Liver (tissue), 8 donors: ENCODE measurements at regions not wholly inside any gene's neighbourhood (a gene's known extent, or its start where the extent isn't known, plus 50 kb on each side); places are given as distances from the start of the nearest gene placed in this dataset.

Experiments
- DNase-seq: peaks from one replicate; pipeline ENCODE4 v3.0.0-alpha.2; 2017; ENCODE audit warnings: low spot score
- H3K27ac ChIP-seq, 2 donors: one replicate each; pipeline ENCODE4 v1.7.0; 2013; ENCODE audit warnings: inconsistent platforms in 2 of 2, low read length in 2 of 2, control low read depth in 1 of 2, low read depth in 1 of 2, mild to moderate bottlenecking in 1 of 2
- H3K27me3 ChIP-seq, 4 donors: one replicate each; pipeline versions ENCODE4 v1.6.1 to v1.7.0; 2013; ENCODE audit warnings: low read length in 3 of 4, inconsistent platforms in 1 of 4, mild to moderate bottlenecking in 1 of 4, moderate library complexity in 1 of 4; ENCODE audit not compliant: control insufficient read depth in 4 of 4, insufficient read depth in 4 of 4
- H3K36me3 ChIP-seq, 4 donors: one replicate each; pipeline versions ENCODE4 v1.6.1 to v1.7.0; 2013; ENCODE audit warnings: low read length in 3 of 4, mild to moderate bottlenecking in 3 of 4, low read depth in 1 of 4, moderate library complexity in 1 of 4; ENCODE audit not compliant: control insufficient read depth in 4 of 4, insufficient read depth in 3 of 4
- H3K4me1 ChIP-seq, 4 donors: one replicate each; pipeline versions ENCODE4 v1.6.1 to v1.7.0; 2013; ENCODE audit warnings: low read length in 3 of 4, mild to moderate bottlenecking in 3 of 4, moderate library complexity in 1 of 4; ENCODE audit not compliant: control insufficient read depth in 4 of 4, insufficient read depth in 4 of 4
- H3K4me3 ChIP-seq, 3 donors: one replicate each; pipeline versions ENCODE4 v1.6.1 to v1.7.0; 2013; ENCODE audit warnings: low read length in 3 of 3, control low read depth in 1 of 3, low read depth in 1 of 3, mild to moderate bottlenecking in 1 of 3
- H3K9ac ChIP-seq, 2 donors: one replicate each; pipeline ENCODE4 v1.7.0; 2013; ENCODE audit warnings: low read length in 2 of 2, mild to moderate bottlenecking in 2 of 2, moderate library complexity in 2 of 2, control low read depth in 1 of 2, low read depth in 1 of 2
- H3K9me3 ChIP-seq, 4 donors: one replicate each; pipeline versions ENCODE4 v1.6.1 to v1.7.0; 2013; ENCODE audit warnings: low read length in 3 of 4; ENCODE audit not compliant: control insufficient read depth in 4 of 4
- ATF3 ChIP-seq: IDR thresholded peaks from 2 replicates; pipeline ENCODE4 v1.6.1; 2016; ENCODE audit warnings: antibody characterized with exemption
- CTCF ChIP-seq: fragments of 150-350 bp; IDR thresholded peaks from 2 replicates; pipeline ENCODE4 v1.5.1; 2017; ENCODE audit warnings: improper control_type of control experiment, low read depth, low read length; ENCODE audit not compliant: missing input control
- EGR1 ChIP-seq, 2 donors: IDR thresholded peaks; 2 replicates each; pipeline ENCODE4 v1.6.1; 2016 to 2018; ENCODE audit warnings: antibody characterized with exemption in 2 of 2, low read depth in 2 of 2
- FOXA1 ChIP-seq: IDR thresholded peaks from 2 replicates; pipeline ENCODE4 v1.6.1; 2016; ENCODE audit warnings: antibody characterized with exemption
- FOXA2 ChIP-seq: IDR thresholded peaks from 2 replicates; pipeline ENCODE4 v1.6.1; 2016; ENCODE audit warnings: antibody characterized with exemption
- GABPA ChIP-seq, 2 donors: IDR thresholded peaks in 1 of 2; conservative IDR thresholded peaks in 1 of 2; 2 replicates each; pipeline ENCODE4 v1.6.1; 2016; ENCODE audit warnings: antibody characterized with exemption in 2 of 2, mild to moderate bottlenecking in 1 of 2, moderate library complexity in 1 of 2
- HNF4A ChIP-seq, 2 donors: conservative IDR thresholded peaks; 2 replicates each; pipeline ENCODE4 v1.6.1; 2016; ENCODE audit warnings: antibody characterized with exemption in 2 of 2, mild to moderate bottlenecking in 2 of 2
- HNF4G ChIP-seq: IDR thresholded peaks from 2 replicates; pipeline ENCODE4 v1.6.1; 2016; ENCODE audit warnings: antibody characterized with exemption
- JUND ChIP-seq, 2 donors: IDR thresholded peaks; 2 replicates each; pipeline ENCODE4 v1.6.1; 2016; ENCODE audit warnings: antibody characterized with exemption in 2 of 2
- MAX ChIP-seq: IDR thresholded peaks from 2 replicates; pipeline ENCODE4 v1.6.1; 2016; ENCODE audit warnings: antibody characterized with exemption
- NR2F2 ChIP-seq: IDR thresholded peaks from 2 replicates; pipeline ENCODE4 v1.6.1; 2016; ENCODE audit warnings: antibody characterized with exemption
- RAD21 ChIP-seq, 2 donors: IDR thresholded peaks; 2 replicates each; pipeline ENCODE4 v1.6.1; 2016; ENCODE audit warnings: antibody characterized with exemption in 2 of 2, mild to moderate bottlenecking in 2 of 2
- REST ChIP-seq: IDR thresholded peaks from 2 replicates; pipeline ENCODE4 v1.6.1; 2016; ENCODE audit warnings: antibody characterized with exemption, mild to moderate bottlenecking
- RXRA ChIP-seq, 2 donors: IDR thresholded peaks; 2 replicates each; pipeline ENCODE4 v1.6.1; 2017 to 2018; ENCODE audit warnings: antibody characterized with exemption in 2 of 2, mild to moderate bottlenecking in 1 of 2
- SP1 ChIP-seq: IDR thresholded peaks from 2 replicates; pipeline ENCODE4 v1.6.1; 2018; ENCODE audit warnings: antibody characterized with exemption, mild to moderate bottlenecking
- TAF1 ChIP-seq: conservative IDR thresholded peaks from 2 replicates; pipeline ENCODE4 v1.6.1; 2016; ENCODE audit warnings: antibody characterized with exemption, mild to moderate bottlenecking
- YY1 ChIP-seq: IDR thresholded peaks from 2 replicates; pipeline ENCODE4 v1.6.1; 2016; ENCODE audit warnings: antibody characterized with exemption, mild to moderate bottlenecking
- ZBTB33 ChIP-seq: IDR thresholded peaks from 2 replicates; pipeline ENCODE4 v1.6.1; 2016; ENCODE audit warnings: antibody characterized with exemption
- WGBS: extraction: QIAGEN DNeasy Blood & Tissue Kit; methylation state at CpG from one replicate; pipeline ENCODE4 v1.1.7; 2013; 5-methylcytosine and 5-hydroxymethylcytosine counted together
- donor health status: healthy.
- donor health status: healthy.
- donor health status: healthy.
- donor health status: healthy.
- donor health status: healthy.

- no peak for TF ChIP-seq CTCF
- TF ChIP-seq RXRA (IDR thresholded peaks at IDR 0.05), result no peak
- TF ChIP-seq GABPA (IDR thresholded peaks at IDR 0.05 in 1 of 2, conservative IDR thresholded peaks at IDR 0.05 in 1 of 2), result no peak
- TF ChIP-seq HNF4A (conservative IDR thresholded peaks at IDR 0.05), result no peak
- TF ChIP-seq TAF1, result no peak
- no peak for TF ChIP-seq ZBTB33
- TF ChIP-seq ATF3, result no peak
- no peak for TF ChIP-seq JUND (IDR thresholded peaks at IDR 0.05)
- TF ChIP-seq YY1, result no peak
- no peak for TF ChIP-seq FOXA2
- no peak for TF ChIP-seq REST
- Histone ChIP-seq H3K27ac (no peak overlapping the region), H3K27me3 (no peaks in the 10 kb centered on the region), H3K36me3 (no peaks in the 10 kb centered on the region), H3K4me3 (no peak overlapping the region), H3K9me3 (peaks cover 0 to 2% (median 0%) of the 10 kb centered on the region in 4 donors), H3K9ac (no peak overlapping the region), H3K4me1 (no peaks in the 10 kb centered on the region)
- DNase-seq, result no peak
- 82% methylated on average over 3 of the region's 3 CpGs for WGBS
Observed at GRCh38 chr2:195162194-195162593, 494.8 kb upstream of the SLC39A10 start.

GRCh38 chr2:195160963-195161362, 496.1 kb upstream of the SLC39A10 start:
- Histone ChIP-seq H3K27ac (no peak overlapping the region), H3K9ac (no peak overlapping the region), H3K9me3 (no peaks in the 10 kb centered on the region), H3K27me3 (no peaks in the 10 kb centered on the region), H3K4me3 (no peak overlapping the region), H3K36me3 (no peaks in the 10 kb centered on the region), H3K4me1 (no peaks in the 10 kb centered on the region)
- TF ChIP-seq TAF1, result no peak
- TF ChIP-seq HNF4A (conservative IDR thresholded peaks at IDR 0.05), result no peak
- TF ChIP-seq EGR1 (IDR thresholded peaks at IDR 0.05; ENCODE audit: low read depth in 2 of 2), result no peak
- TF ChIP-seq NR2F2, result no peak
- no peak for TF ChIP-seq RXRA (IDR thresholded peaks at IDR 0.05)
- TF ChIP-seq ZBTB33, result no peak
- no peak for TF ChIP-seq RAD21 (IDR thresholded peaks at IDR 0.05)
- no peak for TF ChIP-seq MAX
- no peak for TF ChIP-seq CTCF
- no peak for TF ChIP-seq FOXA2
- no peak for TF ChIP-seq ATF3
- no peak for TF ChIP-seq JUND (IDR thresholded peaks at IDR 0.05)
- no peak for TF ChIP-seq YY1
- TF ChIP-seq FOXA1, result no peak
- TF ChIP-seq HNF4G, result no peak
- no peak for TF ChIP-seq SP1
- TF ChIP-seq GABPA (IDR thresholded peaks at IDR 0.05 in 1 of 2, conservative IDR thresholded peaks at IDR 0.05 in 1 of 2), result no peak
- 81% methylated on average over 2 of the region's 2 CpGs for WGBS
- DNase-seq, result no peak
